Choroid plexus epithelial cell (primary cell): ENCODE measurements at regions not wholly inside any gene's neighbourhood (a gene's known extent, or its start where the extent isn't known, plus 50 kb on each side); places are given as distances from the start of the nearest gene placed in this dataset.

Experiments
- DNase-seq: peaks from one replicate; pipeline ENCODE4 v3.0.0-alpha.2; 2010; ENCODE audit warnings: low read depth
- H3K4me3 ChIP-seq: 2 replicates; pipeline ENCODE4 v1.5.1; 2011; ENCODE audit warnings: low read depth, mild to moderate bottlenecking, control low read depth, low read length, moderate library complexity
- TF ChIP-seq, protein P1 (sequence below): conservative IDR thresholded peaks from 2 replicates; pipeline ENCODE4 v1.5.1; 2011; ENCODE audit warnings: low read depth, mild to moderate bottlenecking, control low read depth, inconsistent platforms, low read length, moderate library complexity

DNA sequence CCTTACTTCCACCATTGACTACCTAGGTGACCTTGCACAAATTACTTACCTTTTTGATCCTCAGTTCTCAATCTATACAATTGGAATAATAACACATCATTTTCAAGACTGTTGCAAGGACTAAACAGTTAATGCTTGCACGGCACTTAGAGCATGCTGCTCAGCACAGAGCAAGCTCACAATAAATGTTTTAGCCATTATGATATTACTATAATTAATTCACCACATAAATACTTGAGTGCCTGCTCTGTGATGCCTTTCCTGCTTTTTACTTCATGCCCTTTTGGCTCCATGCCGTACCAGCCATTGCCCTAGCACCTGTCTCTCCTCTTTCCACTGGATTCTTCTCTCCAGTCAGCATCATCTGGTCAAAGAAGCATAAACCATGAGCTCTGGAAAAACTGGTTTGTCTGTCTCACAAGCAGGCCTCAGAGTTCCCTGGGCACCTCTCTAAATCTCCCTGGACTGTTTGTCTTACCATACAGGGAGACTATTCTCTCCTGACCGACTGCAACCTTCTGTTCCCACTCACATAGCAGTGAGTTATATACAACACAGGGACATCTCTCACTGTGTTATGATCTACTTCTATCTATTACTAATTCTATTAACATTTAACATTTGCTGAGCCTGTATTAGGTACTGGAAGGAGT, 260.4 kb upstream of the ADRA1B start:
- H3K4me3 ChIP-seq: no peak overlapping the region
- TF ChIP-seq, protein P1, sequence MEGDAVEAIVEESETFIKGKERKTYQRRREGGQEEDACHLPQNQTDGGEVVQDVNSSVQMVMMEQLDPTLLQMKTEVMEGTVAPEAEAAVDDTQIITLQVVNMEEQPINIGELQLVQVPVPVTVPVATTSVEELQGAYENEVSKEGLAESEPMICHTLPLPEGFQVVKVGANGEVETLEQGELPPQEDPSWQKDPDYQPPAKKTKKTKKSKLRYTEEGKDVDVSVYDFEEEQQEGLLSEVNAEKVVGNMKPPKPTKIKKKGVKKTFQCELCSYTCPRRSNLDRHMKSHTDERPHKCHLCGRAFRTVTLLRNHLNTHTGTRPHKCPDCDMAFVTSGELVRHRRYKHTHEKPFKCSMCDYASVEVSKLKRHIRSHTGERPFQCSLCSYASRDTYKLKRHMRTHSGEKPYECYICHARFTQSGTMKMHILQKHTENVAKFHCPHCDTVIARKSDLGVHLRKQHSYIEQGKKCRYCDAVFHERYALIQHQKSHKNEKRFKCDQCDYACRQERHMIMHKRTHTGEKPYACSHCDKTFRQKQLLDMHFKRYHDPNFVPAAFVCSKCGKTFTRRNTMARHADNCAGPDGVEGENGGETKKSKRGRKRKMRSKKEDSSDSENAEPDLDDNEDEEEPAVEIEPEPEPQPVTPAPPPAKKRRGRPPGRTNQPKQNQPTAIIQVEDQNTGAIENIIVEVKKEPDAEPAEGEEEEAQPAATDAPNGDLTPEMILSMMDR: no peak
- DNase-seq: no peak

DNA sequence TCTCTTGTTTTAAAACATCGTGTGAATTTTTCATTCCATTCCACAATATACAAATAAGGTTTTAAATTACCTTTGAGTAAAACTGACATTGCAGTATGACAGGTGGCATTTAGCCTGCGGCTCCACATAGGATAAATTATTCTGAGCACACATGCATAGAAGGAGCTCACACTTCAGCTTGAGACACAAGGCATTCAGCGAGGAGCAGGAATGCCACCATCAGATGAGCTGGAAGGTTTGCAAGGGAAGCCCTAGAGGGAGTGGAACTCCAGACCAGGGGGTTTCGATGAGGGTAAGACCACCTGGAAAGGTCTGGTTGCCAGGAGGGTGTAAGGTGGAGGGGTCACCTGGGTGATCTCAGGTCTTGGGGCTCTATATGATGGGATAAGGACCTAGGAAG, 259.0 kb upstream of the ADRA1B start:
- no peak overlapping the region for H3K4me3 ChIP-seq
- no peak for DNase-seq
- TF ChIP-seq, protein P1: no peak

DNA sequence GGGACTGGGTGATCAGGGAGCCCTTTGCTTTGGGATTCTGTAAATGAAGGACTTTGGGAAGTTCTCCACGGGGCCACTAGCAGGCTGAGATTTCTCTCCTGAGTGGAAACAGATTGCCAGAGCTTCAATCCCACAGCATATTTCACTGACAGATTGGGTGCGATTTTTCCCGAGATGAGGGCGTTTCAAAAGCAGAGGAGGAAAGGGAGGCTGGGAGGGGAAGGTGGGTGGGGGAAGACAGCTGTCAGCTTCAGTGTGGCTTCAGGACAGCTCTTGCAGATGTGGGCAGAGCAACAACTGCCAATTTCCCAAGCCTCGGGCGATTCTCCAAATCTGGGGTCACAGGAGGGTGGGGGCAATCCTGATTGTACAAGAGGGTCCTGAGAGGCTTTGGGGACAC, 258.5 kb upstream of the ADRA1B start:
- H3K4me3 ChIP-seq: no peak overlapping the region
- TF ChIP-seq, protein P1: no peak
- DNase-seq: no peak

DNA sequence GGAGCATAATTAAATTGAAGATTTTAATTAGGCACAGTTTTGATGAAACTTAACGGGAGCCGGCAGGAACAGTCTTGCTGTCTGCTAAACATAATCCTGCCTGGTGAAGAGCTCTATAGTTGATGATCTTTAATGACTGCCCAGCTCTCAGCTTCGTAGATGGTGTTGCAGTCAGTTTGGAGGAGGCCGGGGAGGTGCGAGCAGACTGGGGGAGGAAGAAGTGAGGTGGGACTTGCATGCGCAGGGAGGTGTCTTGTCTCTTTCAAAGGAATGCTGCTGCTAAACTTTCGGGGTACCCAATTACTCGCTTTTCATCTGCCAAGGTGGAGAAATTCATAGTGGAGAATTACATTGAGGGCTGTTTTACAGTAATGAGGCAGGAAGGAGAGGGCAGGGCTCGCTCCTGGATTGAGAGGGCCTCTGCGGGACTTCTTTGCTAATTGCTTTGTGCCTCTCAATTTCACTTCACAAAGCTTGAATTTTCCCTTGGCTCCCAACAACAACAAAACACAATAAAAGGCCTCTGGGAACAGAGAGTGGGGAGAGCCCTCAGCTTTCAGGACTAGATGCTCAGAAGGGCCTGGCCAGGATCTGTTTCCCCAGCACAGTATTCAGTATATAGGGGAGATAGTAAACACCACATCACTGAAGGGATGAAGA, 257.9 kb upstream of the ADRA1B start:
- H3K4me3 ChIP-seq: no peak overlapping the region
- TF ChIP-seq, protein P1: no peak
- DNase-seq: no peak

DNA sequence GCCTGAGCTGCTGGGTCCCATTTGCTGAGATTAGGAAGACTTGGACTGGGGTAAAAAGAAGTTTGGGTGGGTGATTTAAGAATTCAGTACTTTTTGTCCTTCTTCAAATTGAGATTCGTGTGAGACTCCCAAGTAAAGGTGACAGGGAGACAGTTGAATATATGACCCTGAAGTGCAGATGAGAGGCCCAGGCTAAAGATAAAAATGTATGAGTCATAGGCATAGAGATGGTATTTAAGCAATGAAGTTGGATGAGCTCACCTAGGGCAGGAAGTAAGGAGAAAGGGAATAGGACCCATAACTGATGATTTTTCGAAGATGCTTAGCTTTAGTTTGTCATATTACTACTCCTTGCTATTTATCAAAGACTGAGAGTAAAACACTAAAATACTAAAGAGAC, 255.9 kb upstream of the ADRA1B start:
- TF ChIP-seq, protein P1: no peak
- H3K4me3 ChIP-seq: no peak overlapping the region
- peak; percentile 12 for DNase-seq

DNA sequence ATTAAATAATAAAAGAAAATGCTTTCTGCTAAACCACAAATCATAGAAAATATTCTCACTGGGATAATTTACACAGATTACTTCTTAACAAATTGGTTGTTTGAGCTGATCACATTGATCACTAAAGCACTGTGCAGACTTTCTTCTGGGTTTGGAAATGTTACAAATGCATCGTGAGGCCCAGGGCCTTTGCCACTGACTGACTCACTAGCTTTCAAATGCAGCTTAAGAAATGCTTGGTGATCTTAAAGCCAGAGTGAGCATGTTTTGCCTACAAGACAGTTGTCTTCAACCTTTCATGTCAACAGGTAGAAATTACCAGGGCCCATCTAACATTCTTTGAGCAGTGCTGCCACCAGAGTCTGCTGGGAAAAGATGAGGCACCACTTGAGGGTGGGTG, 252.3 kb upstream of the ADRA1B start:
- peak; percentile 35 for DNase-seq
- no peak overlapping the region for H3K4me3 ChIP-seq
- TF ChIP-seq, protein P1: no peak

DNA sequence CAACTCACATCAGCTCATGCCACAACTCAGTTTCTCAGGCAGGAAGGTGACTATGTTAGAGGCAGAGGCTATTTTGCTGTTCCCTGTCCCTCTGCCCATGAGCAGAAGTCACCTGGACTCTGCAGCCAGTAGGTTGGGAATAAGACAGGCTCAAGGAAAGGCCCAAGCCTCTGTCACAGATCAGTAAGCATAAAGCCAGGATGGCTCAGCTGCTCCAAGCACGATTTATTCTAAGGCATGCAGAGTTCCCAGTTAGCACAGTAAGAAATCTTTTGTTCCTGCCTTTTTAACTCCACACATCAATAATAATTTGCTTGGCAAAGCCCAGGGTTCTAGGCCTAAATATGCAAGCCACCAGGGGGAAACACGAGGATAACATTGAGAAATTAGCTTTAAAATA, 249.0 kb upstream of the ADRA1B start:
- no peak overlapping the region for H3K4me3 ChIP-seq
- TF ChIP-seq, protein P1: no peak
- DNase-seq: no peak
